ENCODE measurements at regions not wholly inside any gene's neighbourhood (a gene's known extent, or its start where the extent isn't known, plus 50 kb on each side); places are given as distances from the start of the nearest gene placed in this dataset.
"Not testable (repeated sequence)": the region's sequence is repeated elsewhere in the genome, so short reads cannot be mapped to it uniquely, and the experiment has no call there.

- H3K9me3 Mint-ChIP-seq; H3K27ac Mint-ChIP-seq; H3K36me3 Mint-ChIP-seq (ENCODE audit: low read depth); DNase-seq (ENCODE audit: low spot score); H3K4me1 Mint-ChIP-seq (ENCODE audit: low read depth); H3K27me3 Mint-ChIP-seq (ENCODE audit: low read depth); H3K4me3 Mint-ChIP-seq: not testable (repeated sequence)
Observed at GRCh38 chr5:58308384-58308783, 151.5 kb downstream of the PLK2 start.

DNA sequence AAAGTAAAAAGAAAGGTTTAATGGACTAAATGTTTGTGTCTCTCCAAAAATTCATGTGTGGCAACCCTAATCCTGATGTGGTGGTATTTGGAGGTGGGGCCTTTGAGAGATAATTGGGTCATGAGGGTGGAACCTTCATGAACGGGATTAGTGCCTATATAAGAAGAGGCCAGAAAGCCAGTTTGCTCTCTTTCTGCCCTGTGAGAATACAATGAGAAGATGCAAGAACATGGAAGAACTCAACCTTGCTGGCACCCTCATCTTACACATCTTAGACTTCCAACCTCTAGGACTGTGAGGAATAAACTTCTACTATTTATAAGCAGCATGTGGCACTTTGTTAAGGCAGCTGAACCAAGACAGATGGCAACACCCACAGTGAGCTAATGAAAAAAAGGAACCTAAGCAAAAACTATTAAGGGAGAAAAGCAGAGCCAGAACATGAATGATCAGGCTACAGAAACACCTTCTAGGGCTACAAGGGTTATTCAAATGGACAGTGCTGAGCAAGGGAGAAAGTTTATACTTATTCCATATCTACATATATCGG, 159.5 kb downstream of the PLK2 start:
- Mint-ChIP-seq H3K4me1 (ENCODE audit: low read depth) (no peaks in the 10 kb centered on the region), H3K36me3 (ENCODE audit: low read depth) (no peaks in the 10 kb centered on the region), H3K27me3 (ENCODE audit: low read depth) (peaks cover 2% of the 10 kb centered on the region), H3K4me3 (no peak overlapping the region), H3K27ac (no peak overlapping the region), H3K9me3 (no peaks in the 10 kb centered on the region)
- no peak for DNase-seq (ENCODE audit: low spot score)

- DNase-seq (ENCODE audit: low spot score), result no peak
- H3K4me1 Mint-ChIP-seq (ENCODE audit: low read depth), result no peaks in the 10 kb centered on the region
- H3K36me3 Mint-ChIP-seq (ENCODE audit: low read depth), result no peaks in the 10 kb centered on the region
- H3K27me3 Mint-ChIP-seq (ENCODE audit: low read depth), result peaks cover 2% of the 10 kb centered on the region
- H3K4me3 Mint-ChIP-seq, result no peak overlapping the region
- H3K27ac Mint-ChIP-seq, result no peak overlapping the region
- no peaks in the 10 kb centered on the region for H3K9me3 Mint-ChIP-seq
Observed at GRCh38 chr5:58299256-58299655, 160.6 kb downstream of the PLK2 start.

DNA sequence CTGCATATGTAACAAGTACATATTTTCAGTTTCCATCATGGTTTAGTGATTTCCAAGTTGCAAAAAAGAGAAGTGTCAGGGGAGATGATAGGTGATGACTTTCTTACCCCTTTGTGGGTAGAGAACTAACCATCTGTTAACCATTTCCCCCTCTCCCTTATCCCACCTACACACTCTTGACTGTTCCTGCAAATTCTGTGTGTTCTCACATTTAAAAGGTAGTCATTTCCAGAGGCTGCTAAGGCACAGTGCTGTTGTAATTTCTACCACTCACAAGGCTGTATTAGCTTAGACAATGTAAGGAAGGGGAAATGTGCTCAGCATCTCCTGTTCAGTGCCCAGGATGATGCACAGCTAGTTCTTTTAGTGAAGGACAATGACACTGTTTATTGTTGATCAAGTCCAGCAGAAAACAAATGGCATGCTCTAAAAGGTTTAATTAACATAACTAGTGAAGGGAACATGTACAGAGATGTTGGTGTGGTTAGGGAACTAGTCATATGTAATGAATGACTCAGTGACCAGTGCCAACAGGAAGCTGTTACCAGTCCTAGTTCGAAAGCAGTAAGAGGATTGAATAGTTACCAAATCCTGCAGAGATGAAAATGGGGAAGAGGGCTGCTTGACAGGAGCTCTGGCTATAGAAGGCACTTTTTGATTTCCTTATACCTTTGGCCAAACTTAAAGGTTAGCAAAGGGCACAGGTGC, 165.1 kb downstream of the PLK2 start:
- no peak for DNase-seq (ENCODE audit: low spot score)
- H3K4me1 Mint-ChIP-seq (ENCODE audit: low read depth), result no peaks in the 10 kb centered on the region
- no peaks in the 10 kb centered on the region for H3K36me3 Mint-ChIP-seq (ENCODE audit: low read depth)
- H3K4me3 Mint-ChIP-seq, result no peak overlapping the region
- no peak overlapping the region for H3K27ac Mint-ChIP-seq
- peaks cover 2% of the 10 kb centered on the region for H3K27me3 Mint-ChIP-seq (ENCODE audit: low read depth)
- no peaks in the 10 kb centered on the region for H3K9me3 Mint-ChIP-seq

- H3K27ac Mint-ChIP-seq; H3K9me3 Mint-ChIP-seq; H3K4me3 Mint-ChIP-seq; H3K36me3 Mint-ChIP-seq (ENCODE audit: low read depth); H3K27me3 Mint-ChIP-seq (ENCODE audit: low read depth); H3K4me1 Mint-ChIP-seq (ENCODE audit: low read depth); DNase-seq (ENCODE audit: low spot score): not testable (repeated sequence)
Observed at GRCh38 chr5:58288275-58288674, 171.6 kb downstream of the PLK2 start.

DNA sequence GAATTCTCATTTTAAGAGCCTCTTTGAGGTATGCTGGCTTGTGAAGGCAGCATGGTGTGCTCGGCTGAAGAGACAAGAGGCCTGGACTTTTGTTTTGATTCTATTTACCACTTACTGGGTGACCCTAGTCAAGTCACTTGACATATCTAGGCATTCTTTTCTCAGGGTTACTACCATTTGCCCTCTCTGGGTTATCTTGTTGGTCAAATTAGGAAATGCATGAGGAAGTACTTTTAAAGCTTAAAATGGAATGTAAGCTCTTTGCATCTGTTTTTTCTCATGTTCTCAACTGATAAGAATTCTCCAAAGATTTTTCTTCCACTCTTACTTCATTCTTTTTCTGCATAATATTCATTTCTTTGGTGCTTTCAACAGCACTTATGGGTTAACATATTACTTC, 173.1 kb downstream of the PLK2 start:
- H3K4me1 Mint-ChIP-seq (ENCODE audit: low read depth), result no peaks in the 10 kb centered on the region
- no peaks in the 10 kb centered on the region for H3K36me3 Mint-ChIP-seq (ENCODE audit: low read depth)
- H3K27me3 Mint-ChIP-seq (ENCODE audit: low read depth), result peaks cover under 1% of the 10 kb centered on the region
- H3K27ac Mint-ChIP-seq, result no peak overlapping the region
- H3K4me3 Mint-ChIP-seq, result no peak overlapping the region
- DNase-seq (ENCODE audit: low spot score), result no peak
- no peaks in the 10 kb centered on the region for H3K9me3 Mint-ChIP-seq

GRCh38 chr5:58285900-58286299, 174.0 kb downstream of the PLK2 start:
- Mint-ChIP-seq H3K4me3 (no peak overlapping the region), H3K4me1 (ENCODE audit: low read depth) (no peaks in the 10 kb centered on the region), H3K36me3 (ENCODE audit: low read depth) (no peaks in the 10 kb centered on the region), H3K27ac (no peak overlapping the region), H3K9me3 (no peaks in the 10 kb centered on the region), H3K27me3 (ENCODE audit: low read depth) (peaks cover 4% of the 10 kb centered on the region)
- no peak for DNase-seq (ENCODE audit: low spot score)

DNA sequence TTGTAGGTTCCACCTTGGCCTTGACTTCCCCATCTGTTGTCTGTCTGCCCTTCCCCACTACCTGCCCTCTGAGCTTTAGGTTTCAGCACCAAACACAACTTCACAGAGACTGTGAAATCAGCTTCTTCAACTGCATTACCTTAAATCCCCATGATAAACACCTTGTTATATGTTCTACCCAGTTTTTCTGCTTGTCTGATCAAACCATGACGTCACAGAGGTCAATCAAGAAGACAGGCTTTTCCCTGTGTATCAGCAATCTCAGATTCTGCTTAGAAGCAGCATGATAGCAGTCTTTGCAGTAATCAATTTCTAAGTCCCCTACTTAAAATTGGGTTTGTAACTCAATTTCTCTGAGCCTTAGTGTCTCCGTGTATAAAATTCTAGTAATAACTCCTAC, 175.0 kb downstream of the PLK2 start:
- no peak for DNase-seq (ENCODE audit: low spot score)
- peaks cover 4% of the 10 kb centered on the region for H3K27me3 Mint-ChIP-seq (ENCODE audit: low read depth)
- no peak overlapping the region for H3K4me3 Mint-ChIP-seq
- H3K27ac Mint-ChIP-seq, result no peak overlapping the region
- no peaks in the 10 kb centered on the region for H3K9me3 Mint-ChIP-seq
- no peaks in the 10 kb centered on the region for H3K4me1 Mint-ChIP-seq (ENCODE audit: low read depth)
- no peaks in the 10 kb centered on the region for H3K36me3 Mint-ChIP-seq (ENCODE audit: low read depth)

GRCh38 chr5:58281189-58281588, 178.7 kb downstream of the PLK2 start:
- H3K27ac Mint-ChIP-seq, result no peak overlapping the region
- H3K4me1 Mint-ChIP-seq (ENCODE audit: low read depth), result no peaks in the 10 kb centered on the region
- no peaks in the 10 kb centered on the region for H3K9me3 Mint-ChIP-seq
- H3K36me3 Mint-ChIP-seq (ENCODE audit: low read depth), result no peaks in the 10 kb centered on the region
- peaks cover 4% of the 10 kb centered on the region for H3K27me3 Mint-ChIP-seq (ENCODE audit: low read depth)
- no peak overlapping the region for H3K4me3 Mint-ChIP-seq
- DNase-seq (ENCODE audit: low spot score), result no peak

GRCh38 chr5:58279259-58279658, 180.6 kb downstream of the PLK2 start:
- no peak for DNase-seq (ENCODE audit: low spot score)
- no peak overlapping the region for H3K27ac Mint-ChIP-seq
- no peaks in the 10 kb centered on the region for H3K36me3 Mint-ChIP-seq (ENCODE audit: low read depth)
- H3K27me3 Mint-ChIP-seq (ENCODE audit: low read depth), result peaks cover 4% of the 10 kb centered on the region
- no peaks in the 10 kb centered on the region for H3K9me3 Mint-ChIP-seq
- no peaks in the 10 kb centered on the region for H3K4me1 Mint-ChIP-seq (ENCODE audit: low read depth)
- H3K4me3 Mint-ChIP-seq, result no peak overlapping the region

- Mint-ChIP-seq H3K4me3 (no peak overlapping the region), H3K27ac (no peak overlapping the region), H3K27me3 (ENCODE audit: low read depth) (peaks cover 8% of the 10 kb centered on the region), H3K9me3 (no peaks in the 10 kb centered on the region), H3K36me3 (ENCODE audit: low read depth) (no peaks in the 10 kb centered on the region), H3K4me1 (ENCODE audit: low read depth) (no peaks in the 10 kb centered on the region)
- no peak for DNase-seq (ENCODE audit: low spot score)
Observed at GRCh38 chr5:58276431-58276830, 183.5 kb downstream of the PLK2 start.

DNA sequence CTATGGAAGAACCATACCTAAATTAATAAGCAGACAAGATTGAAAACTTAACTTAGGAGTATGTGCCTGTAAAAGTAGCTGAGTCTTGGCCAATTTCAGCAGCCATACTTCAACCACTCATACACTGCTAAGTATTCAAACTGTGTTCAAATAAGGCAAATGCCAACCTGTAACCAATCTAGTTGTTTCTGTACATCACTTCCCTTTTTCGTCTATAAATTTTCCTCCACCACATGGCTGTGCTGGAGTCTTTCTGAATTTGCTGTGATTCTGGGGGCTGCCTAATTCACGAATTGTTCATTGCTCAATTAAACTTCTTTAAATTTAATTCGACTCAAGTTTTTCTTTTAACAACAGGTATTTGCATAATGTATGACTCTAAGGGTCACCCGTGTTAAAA, 184.4 kb downstream of the PLK2 start:
- H3K4me3 Mint-ChIP-seq, result no peak overlapping the region
- no peaks in the 10 kb centered on the region for H3K9me3 Mint-ChIP-seq
- H3K36me3 Mint-ChIP-seq (ENCODE audit: low read depth), result no peaks in the 10 kb centered on the region
- peaks cover 8% of the 10 kb centered on the region for H3K27me3 Mint-ChIP-seq (ENCODE audit: low read depth)
- no peak overlapping the region for H3K27ac Mint-ChIP-seq
- H3K4me1 Mint-ChIP-seq (ENCODE audit: low read depth), result no peaks in the 10 kb centered on the region
- no peak for DNase-seq (ENCODE audit: low spot score)

DNA sequence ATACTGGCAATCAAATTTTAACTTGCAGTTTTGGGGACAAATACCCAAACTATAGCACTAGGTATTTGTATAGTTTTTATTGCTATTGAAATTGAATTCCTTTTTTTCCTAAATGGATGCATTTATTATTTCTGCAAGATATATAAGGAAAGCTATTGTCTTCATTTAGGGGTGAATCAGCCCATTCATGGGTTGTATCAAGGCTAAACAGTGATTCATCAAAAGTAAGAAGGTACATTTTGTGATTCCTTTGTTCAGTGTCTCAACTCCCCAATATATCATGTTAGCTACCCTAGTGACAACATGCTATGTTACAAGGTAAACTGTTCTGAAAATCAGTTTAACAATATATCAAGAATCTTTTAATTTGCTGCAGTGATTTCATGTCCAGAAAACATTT, 185.7 kb downstream of the PLK2 start:
- H3K27ac Mint-ChIP-seq, result no peak overlapping the region
- H3K36me3 Mint-ChIP-seq (ENCODE audit: low read depth), result no peaks in the 10 kb centered on the region
- no peaks in the 10 kb centered on the region for H3K4me1 Mint-ChIP-seq (ENCODE audit: low read depth)
- H3K9me3 Mint-ChIP-seq, result no peaks in the 10 kb centered on the region
- H3K4me3 Mint-ChIP-seq, result no peak overlapping the region
- no peak for DNase-seq (ENCODE audit: low spot score)
- H3K27me3 Mint-ChIP-seq (ENCODE audit: low read depth), result peaks cover 8% of the 10 kb centered on the region

GRCh38 chr5:58273711-58274110, 186.2 kb downstream of the PLK2 start:
- Mint-ChIP-seq H3K36me3 (ENCODE audit: low read depth) (no peaks in the 10 kb centered on the region), H3K9me3 (no peaks in the 10 kb centered on the region), H3K27me3 (ENCODE audit: low read depth) (peaks cover 8% of the 10 kb centered on the region), H3K27ac (no peak overlapping the region), H3K4me3 (no peak overlapping the region), H3K4me1 (ENCODE audit: low read depth) (no peaks in the 10 kb centered on the region)
- DNase-seq (ENCODE audit: low spot score), result no peak

GRCh38 chr5:58268268-58268667, 191.6 kb downstream of the PLK2 start:
- no peak for DNase-seq (ENCODE audit: low spot score)
- Mint-ChIP-seq H3K27me3 (ENCODE audit: low read depth) (peaks cover 2% of the 10 kb centered on the region), H3K4me3 (no peak overlapping the region), H3K27ac (no peak overlapping the region), H3K9me3 (no peaks in the 10 kb centered on the region), H3K4me1 (ENCODE audit: low read depth) (no peaks in the 10 kb centered on the region), H3K36me3 (ENCODE audit: low read depth) (no peaks in the 10 kb centered on the region)
